ENCODE measurements at regions not wholly inside any gene's neighbourhood (a gene's known extent, or its start where the extent isn't known, plus 50 kb on each side); places are given as distances from the start of the nearest gene placed in this dataset.
"Not testable (repeated sequence)": the region's sequence is repeated elsewhere in the genome, so short reads cannot be mapped to it uniquely, and the experiment has no call there.

- Histone ChIP-seq H3K27ac (no peak overlapping the region), H3K27me3 (no peaks in the 10 kb centered on the region), H3K4me3 (no peak overlapping the region), H3K4me1 (no peaks in the 10 kb centered on the region), H3K9me3 (peaks cover 0 to 1% (median 0%) of the 10 kb centered on the region in 3 donors), H3K36me3 (no peaks in the 10 kb centered on the region)
- no peak for TF ChIP-seq CTCF (IDR thresholded peaks at IDR 0.05)
- intact Hi-C loops (cut with DNase I; ENCODE audit: low total_unique reads) = no loop called here
- DNase-seq = no peak
Observed at GRCh38 chr11:97544431-97544830, 1154.6 kb downstream of the JRKL start.

- intact Hi-C loops (cut with DNase I; ENCODE audit: low total_unique reads) = no loop called here
- Histone ChIP-seq H3K4me3 (no peak overlapping the region), H3K27me3 (no peaks in the 10 kb centered on the region), H3K9me3 (no peaks in the 10 kb centered on the region), H3K36me3 (no peaks in the 10 kb centered on the region), H3K4me1 (no peaks in the 10 kb centered on the region), H3K27ac (no peak overlapping the region)
- no peak for TF ChIP-seq CTCF (IDR thresholded peaks at IDR 0.05)
- no peak for DNase-seq
Observed at GRCh38 chr11:97548280-97548679, 1158.5 kb downstream of the JRKL start.

GRCh38 chr11:97557399-97557798 lies 1167.6 kb downstream of the JRKL start:
- Histone ChIP-seq H3K4me3 (no peak overlapping the region), H3K27me3 (no peaks in the 10 kb centered on the region), H3K9me3 (no peaks in the 10 kb centered on the region), H3K36me3 (no peaks in the 10 kb centered on the region), H3K4me1 (no peaks in the 10 kb centered on the region), H3K27ac (no peak overlapping the region)
- DNase-seq = no peak
- intact Hi-C loops (cut with DNase I; ENCODE audit: low total_unique reads) = no loop called here
- TF ChIP-seq CTCF (IDR thresholded peaks at IDR 0.05) = no peak

- DNase-seq = no peak
- H3K9me3 ChIP-seq = no peaks in the 10 kb centered on the region
- no peaks in the 10 kb centered on the region for H3K27me3 ChIP-seq
- no peak overlapping the region for H3K4me3 ChIP-seq
- intact Hi-C loops (cut with DNase I; ENCODE audit: low total_unique reads) = no loop called here
- TF ChIP-seq CTCF (IDR thresholded peaks at IDR 0.05) = no peak
- no peaks in the 10 kb centered on the region for H3K36me3 ChIP-seq
- H3K27ac ChIP-seq = no peak overlapping the region
- H3K4me1 ChIP-seq = no peaks in the 10 kb centered on the region
Observed at GRCh38 chr11:97567801-97568200, 1178.0 kb downstream of the JRKL start.

- intact Hi-C loops (cut with DNase I; ENCODE audit: low total_unique reads) = no loop called here
- Histone ChIP-seq H3K36me3 (no peaks in the 10 kb centered on the region), H3K4me3 (no peak overlapping the region), H3K27me3 (no peaks in the 10 kb centered on the region), H3K27ac (no peak overlapping the region), H3K4me1 (no peaks in the 10 kb centered on the region), H3K9me3 (no peaks in the 10 kb centered on the region)
- no peak for TF ChIP-seq CTCF (IDR thresholded peaks at IDR 0.05)
- no peak for DNase-seq
Observed at GRCh38 chr11:97570636-97571035, 1180.8 kb downstream of the JRKL start.

- H3K4me1 ChIP-seq; H3K9me3 ChIP-seq; H3K36me3 ChIP-seq; intact Hi-C loops (cut with DNase I; ENCODE audit: low total_unique reads); H3K4me3 ChIP-seq; DNase-seq; H3K27ac ChIP-seq; H3K27me3 ChIP-seq: not testable (repeated sequence)
Observed at GRCh38 chr11:97573771-97574170, 1184.0 kb downstream of the JRKL start.

Data from tibial artery (tissue), 4 donors.